ENCODE measurements at regions not wholly inside any gene's neighbourhood (a gene's known extent, or its start where the extent isn't known, plus 50 kb on each side); places are given as distances from the start of the nearest gene placed in this dataset.
"Not testable (repeated sequence)": the region's sequence is repeated elsewhere in the genome, so short reads cannot be mapped to it uniquely, and the experiment has no call there.

DNA sequence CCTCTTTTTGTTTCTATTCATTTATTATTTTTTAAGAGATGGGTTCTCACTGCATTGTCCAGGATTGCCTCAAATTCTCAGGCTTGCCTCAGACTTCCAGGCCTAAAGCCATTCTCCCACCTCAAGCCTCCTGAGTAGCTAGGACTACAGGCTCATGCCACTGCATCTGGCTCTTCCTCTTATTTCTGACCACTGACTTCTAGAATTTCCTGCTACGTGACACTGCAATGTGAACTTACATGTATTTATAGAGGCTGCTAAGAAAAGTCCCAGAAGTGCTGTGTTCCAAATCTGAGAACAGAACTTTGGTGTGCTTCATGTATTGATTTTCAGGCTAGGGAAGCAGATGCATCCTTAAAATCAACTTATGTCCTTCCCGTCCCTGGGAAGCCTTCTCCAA lies 407.4 kb downstream of the RSL24D1 start:
- H3K27ac ChIP-seq: no peak overlapping the region
- TF ChIP-seq, protein P1, sequence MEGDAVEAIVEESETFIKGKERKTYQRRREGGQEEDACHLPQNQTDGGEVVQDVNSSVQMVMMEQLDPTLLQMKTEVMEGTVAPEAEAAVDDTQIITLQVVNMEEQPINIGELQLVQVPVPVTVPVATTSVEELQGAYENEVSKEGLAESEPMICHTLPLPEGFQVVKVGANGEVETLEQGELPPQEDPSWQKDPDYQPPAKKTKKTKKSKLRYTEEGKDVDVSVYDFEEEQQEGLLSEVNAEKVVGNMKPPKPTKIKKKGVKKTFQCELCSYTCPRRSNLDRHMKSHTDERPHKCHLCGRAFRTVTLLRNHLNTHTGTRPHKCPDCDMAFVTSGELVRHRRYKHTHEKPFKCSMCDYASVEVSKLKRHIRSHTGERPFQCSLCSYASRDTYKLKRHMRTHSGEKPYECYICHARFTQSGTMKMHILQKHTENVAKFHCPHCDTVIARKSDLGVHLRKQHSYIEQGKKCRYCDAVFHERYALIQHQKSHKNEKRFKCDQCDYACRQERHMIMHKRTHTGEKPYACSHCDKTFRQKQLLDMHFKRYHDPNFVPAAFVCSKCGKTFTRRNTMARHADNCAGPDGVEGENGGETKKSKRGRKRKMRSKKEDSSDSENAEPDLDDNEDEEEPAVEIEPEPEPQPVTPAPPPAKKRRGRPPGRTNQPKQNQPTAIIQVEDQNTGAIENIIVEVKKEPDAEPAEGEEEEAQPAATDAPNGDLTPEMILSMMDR (IDR thresholded peaks at IDR 0.05): no peak
- no peak for TF ChIP-seq ZFX (IDR thresholded peaks at IDR 0.05; ENCODE audit: borderline replicate concordance)

GRCh38 chr15:54781220-54781619 lies 415.5 kb downstream of the RSL24D1 start:
- H3K27ac ChIP-seq: not testable (repeated sequence)

DNA sequence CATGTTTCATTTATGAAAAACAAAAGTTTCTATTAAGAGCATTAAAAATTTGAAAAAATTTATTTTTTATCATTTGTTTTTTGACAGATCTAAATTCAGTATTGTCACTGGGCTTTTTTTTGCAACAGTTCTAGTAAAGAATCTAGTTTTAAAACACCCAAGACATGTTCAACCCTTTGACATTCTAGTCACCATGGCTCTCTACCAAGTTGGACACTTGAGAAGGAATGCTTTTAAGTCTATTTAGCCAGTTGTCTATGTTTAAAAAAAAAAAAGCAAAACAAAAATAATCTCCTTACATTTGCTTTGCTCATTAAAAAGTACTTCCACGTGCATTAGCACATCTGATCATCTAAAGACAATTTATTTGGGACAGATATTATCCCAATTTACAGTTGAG lies 417.5 kb downstream of the RSL24D1 start:
- no peak overlapping the region for H3K27ac ChIP-seq
- TF ChIP-seq, protein P1 (IDR thresholded peaks at IDR 0.05): no peak
- TF ChIP-seq ZFX (IDR thresholded peaks at IDR 0.05; ENCODE audit: borderline replicate concordance): no peak

DNA sequence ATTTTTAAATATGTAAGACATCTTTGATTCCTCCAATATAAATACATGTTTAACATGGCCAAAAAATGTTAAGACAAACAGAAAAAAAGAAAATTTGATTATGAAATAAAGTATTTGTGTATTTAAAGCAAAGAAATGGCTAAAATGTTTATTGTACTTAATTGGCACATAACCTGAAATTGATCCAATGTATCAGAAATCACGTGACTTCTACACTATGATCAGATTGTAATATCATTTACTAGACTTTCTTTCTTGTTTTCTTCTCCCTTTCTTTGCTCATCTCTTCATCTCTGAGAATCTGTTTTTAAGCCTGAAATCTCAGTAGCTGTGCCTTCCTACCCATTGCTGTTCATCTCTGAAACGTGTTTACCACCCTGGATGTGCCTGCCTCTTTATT lies 420.3 kb downstream of the RSL24D1 start:
- TF ChIP-seq, protein P1 (IDR thresholded peaks at IDR 0.05): no peak
- TF ChIP-seq ZFX (IDR thresholded peaks at IDR 0.05; ENCODE audit: borderline replicate concordance): no peak
- no peak overlapping the region for H3K27ac ChIP-seq

DNA sequence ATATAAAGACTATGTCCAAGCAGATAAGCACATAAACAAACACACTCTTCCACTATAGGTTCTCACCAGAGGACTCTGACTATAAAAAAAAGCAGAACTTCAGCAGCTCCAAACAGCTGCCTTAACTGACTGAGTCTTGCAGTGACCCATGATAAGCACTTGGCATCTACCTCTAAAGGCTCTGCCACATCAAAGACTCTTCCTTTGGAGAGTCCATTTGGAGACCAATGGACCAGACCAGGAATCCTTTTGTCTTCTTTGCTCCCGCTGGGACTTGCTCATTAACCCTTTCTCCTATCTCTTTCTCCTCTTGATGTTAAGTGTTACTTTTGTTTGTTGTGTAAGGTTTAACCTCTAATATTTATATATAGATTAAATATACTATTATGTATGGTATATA lies 424.1 kb downstream of the RSL24D1 start:
- no peak overlapping the region for H3K27ac ChIP-seq
- TF ChIP-seq, protein P1 (IDR thresholded peaks at IDR 0.05): no peak
- TF ChIP-seq ZFX (IDR thresholded peaks at IDR 0.05; ENCODE audit: borderline replicate concordance): no peak

GRCh38 chr15:54749461-54749860 lies 447.3 kb downstream of the RSL24D1 start:
- H3K27ac ChIP-seq: not testable (repeated sequence)

GRCh38 chr15:54722342-54722986 lies 474.3 kb downstream of the RSL24D1 start:
- no peak for TF ChIP-seq ZFX (IDR thresholded peaks at IDR 0.05; ENCODE audit: borderline replicate concordance)
- TF ChIP-seq, protein P1 (IDR thresholded peaks at IDR 0.05): no peak
- no peak overlapping the region for H3K27ac ChIP-seq

DNA sequence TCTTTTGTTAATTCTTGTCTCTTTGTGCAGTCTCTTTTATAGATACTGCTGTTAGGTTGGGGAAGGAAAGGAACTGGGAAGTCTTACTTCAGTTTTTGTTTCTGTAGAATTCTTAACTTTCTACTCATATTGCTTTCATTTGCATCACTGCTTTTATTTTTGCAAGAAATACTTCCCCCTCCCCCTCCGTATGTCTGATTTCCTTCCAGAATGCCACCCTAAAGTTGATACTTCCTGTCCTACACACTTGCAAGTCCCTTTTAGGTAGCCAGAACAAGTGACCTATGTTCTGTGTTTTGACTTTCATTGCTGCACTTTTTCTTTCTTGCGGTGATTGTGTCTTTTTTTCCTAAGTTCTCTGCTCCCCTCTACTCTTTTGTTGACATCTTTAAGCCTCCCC lies 477.4 kb downstream of the RSL24D1 start:
- no peak overlapping the region for H3K27ac ChIP-seq
- no peak for TF ChIP-seq ZFX (IDR thresholded peaks at IDR 0.05; ENCODE audit: borderline replicate concordance)
- TF ChIP-seq, protein P1 (IDR thresholded peaks at IDR 0.05): no peak
